Central memory CD8-positive, alpha-beta T cell (primary cell): ENCODE measurements at regions not wholly inside any gene's neighbourhood (a gene's known extent, or its start where the extent isn't known, plus 50 kb on each side); places are given as distances from the start of the nearest gene placed in this dataset.
"Not testable (repeated sequence)": the region's sequence is repeated elsewhere in the genome, so short reads cannot be mapped to it uniquely, and the experiment has no call there.

ENCODE experiments used
- ATAC-seq: fragments of 150-1000 bp; cut with Tn5 transposase; replicated peaks from 2 replicates; pipeline ENCODE4 v1.10.0; 2022; ENCODE audit warnings: mild to moderate bottlenecking, moderate FRiP score, moderate number of reproducible peaks; ENCODE audit not compliant: poor library complexity, severe bottlenecking; ENCODE audit errors: extremely low read depth
- DNase-seq, 2 donors: peaks; one replicate each; pipeline ENCODE4 v3.0.0; 2021; ENCODE audit warnings: low spot score in 2 of 2
- H3K27ac Mint-ChIP-seq: one replicate; pipeline ENCODE4 v1.8.0; 2022; ENCODE audit warnings: low read depth, mild to moderate bottlenecking, moderate library complexity, mixed read lengths
- H3K27me3 Mint-ChIP-seq: one replicate; pipeline ENCODE4 v1.8.0; 2022; ENCODE audit warnings: mixed read lengths
- H3K36me3 Mint-ChIP-seq: one replicate; pipeline ENCODE4 v1.8.0; 2022; ENCODE audit warnings: mild to moderate bottlenecking, moderate library complexity, mixed read lengths; ENCODE audit not compliant: insufficient read depth
- H3K4me1 Mint-ChIP-seq: one replicate; pipeline ENCODE4 v1.8.0; 2022; ENCODE audit warnings: mixed read lengths
- H3K4me3 Mint-ChIP-seq: one replicate; pipeline ENCODE4 v1.8.0; 2022; ENCODE audit warnings: mild to moderate bottlenecking, moderate library complexity, mixed read lengths
- H3K9me3 Mint-ChIP-seq: one replicate; pipeline ENCODE4 v1.8.0; 2022; ENCODE audit warnings: mixed read lengths

DNA sequence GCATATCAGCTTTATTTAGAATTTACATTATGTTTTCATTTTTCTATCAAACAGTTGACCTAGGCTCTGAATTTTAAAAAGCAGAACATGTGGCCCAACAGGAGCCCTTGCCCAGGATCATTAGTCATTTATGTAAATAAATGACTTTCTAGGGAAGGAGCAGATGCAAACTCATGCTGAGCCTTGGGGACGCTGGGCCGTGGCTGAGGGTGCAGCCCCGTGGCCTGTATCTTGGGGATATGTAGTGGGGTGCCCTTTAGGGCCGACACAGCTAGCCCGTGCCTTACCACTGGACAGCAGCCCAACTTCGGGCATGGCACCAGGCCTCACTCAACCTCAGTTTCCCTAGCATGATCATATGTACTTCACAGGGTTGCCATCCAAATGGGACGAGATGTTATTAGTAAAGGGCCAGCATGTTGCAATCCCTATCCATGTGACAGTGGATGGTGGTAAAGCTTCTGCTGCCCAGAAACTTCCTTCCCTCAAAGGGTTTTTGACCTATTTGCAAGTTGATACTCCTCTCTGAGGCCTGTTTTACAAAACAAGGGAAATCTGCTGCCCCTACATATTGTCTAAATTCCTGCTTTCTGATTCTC lies 357.9 kb downstream of the ANAPC1 start:
- H3K4me3 Mint-ChIP-seq, H3K9me3 Mint-ChIP-seq, DNase-seq, H3K27me3 Mint-ChIP-seq, ATAC-seq, H3K36me3 Mint-ChIP-seq, H3K27ac Mint-ChIP-seq, H3K4me1 Mint-ChIP-seq: not testable (repeated sequence)

DNA sequence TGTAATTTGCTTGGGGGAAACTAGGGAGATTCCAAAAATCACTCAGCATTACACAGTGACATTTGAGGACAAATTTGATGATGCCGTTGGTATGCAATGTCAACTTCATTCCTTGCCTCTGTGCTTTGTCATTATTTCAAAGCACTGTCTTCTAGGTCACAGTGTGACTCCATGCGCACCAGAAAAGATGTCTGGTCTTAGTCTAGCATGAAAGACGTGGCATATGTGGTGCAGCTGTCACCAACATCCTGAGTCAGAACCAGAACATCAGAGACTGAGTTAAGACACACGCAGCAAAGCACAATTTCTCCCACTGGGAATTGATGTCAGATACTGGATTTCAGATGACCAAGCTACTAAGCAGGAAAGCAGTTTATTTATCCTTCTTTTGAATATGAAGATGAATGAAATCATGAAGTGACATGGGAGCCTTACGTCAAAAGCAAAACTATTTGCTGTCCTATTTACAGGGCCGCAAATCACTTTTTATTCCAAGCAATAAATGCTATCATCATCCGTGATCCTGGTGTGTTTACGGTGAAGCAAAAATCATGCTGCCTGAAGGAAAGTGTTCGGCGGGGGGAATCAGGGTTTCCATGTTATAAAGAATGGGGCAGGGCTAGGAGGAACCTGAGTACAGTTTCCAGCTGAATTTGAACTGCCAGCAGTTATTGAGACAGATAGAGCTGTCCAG lies 356.1 kb downstream of the ANAPC1 start:
- not testable (repeated sequence) for H3K4me1 Mint-ChIP-seq, H3K27ac Mint-ChIP-seq, DNase-seq, H3K36me3 Mint-ChIP-seq, H3K27me3 Mint-ChIP-seq, H3K4me3 Mint-ChIP-seq, H3K9me3 Mint-ChIP-seq
- peak; percentile 55 for ATAC-seq

DNA sequence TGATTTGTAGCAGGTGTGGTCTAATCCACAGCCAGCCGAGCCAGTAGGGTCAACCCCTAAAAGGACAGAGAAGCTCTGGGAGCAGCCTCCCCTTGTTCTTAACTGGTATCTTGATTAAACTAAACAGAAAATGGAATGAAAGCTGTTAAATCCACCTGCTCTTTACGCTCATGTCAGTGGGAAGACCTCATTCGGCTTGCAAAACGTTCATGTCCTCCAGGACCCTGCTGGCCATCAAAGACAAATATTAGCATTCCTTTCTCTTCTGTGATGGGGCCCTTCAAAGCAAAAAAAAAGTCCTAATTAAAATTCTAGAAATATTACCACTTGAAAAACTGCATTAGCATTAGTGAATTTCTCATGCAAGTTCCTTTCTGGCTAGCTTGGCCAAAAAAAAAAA lies 355.0 kb downstream of the ANAPC1 start:
- H3K9me3 Mint-ChIP-seq, H3K4me1 Mint-ChIP-seq, H3K4me3 Mint-ChIP-seq, ATAC-seq, DNase-seq, H3K27ac Mint-ChIP-seq, H3K27me3 Mint-ChIP-seq, H3K36me3 Mint-ChIP-seq: not testable (repeated sequence)

DNA sequence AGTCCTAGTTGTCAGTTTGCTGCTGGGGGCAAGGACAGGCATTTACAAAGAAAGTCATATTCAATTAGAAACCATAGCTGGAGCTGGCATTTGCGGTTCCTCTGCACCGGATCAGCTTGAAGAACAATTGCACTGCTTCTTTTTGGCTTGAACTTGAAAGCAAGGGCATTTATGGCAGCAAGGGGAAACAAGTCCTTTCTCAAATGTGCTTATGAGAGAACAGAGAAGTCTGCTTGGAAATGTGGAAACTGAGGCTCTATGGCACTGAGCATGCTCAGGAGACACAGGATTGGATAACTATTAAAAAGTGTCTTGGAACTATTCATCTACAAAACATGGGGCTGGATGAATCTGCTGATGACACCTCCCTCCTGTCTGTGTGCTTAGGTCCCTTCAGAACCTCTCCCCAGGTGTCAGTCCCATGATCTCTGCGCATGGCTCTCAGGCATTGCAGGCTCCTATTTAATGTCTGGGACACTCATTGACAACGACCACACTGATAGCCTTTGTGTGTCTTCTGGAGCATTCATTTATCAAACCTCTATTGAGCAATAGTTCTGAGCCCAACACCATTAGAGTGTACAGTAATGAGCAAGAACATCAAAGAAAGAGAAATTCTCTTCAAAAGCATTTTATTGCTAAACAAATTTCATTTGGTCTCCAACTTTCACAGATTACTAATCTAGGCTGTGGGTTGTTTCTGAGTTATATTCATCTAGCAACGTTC lies 353.6 kb downstream of the ANAPC1 start:
- H3K27me3 Mint-ChIP-seq, H3K27ac Mint-ChIP-seq, H3K9me3 Mint-ChIP-seq, DNase-seq, H3K36me3 Mint-ChIP-seq, H3K4me3 Mint-ChIP-seq, ATAC-seq: not testable (repeated sequence)
- peaks cover 16% of the 10 kb centered on the region for H3K4me1 Mint-ChIP-seq

DNA sequence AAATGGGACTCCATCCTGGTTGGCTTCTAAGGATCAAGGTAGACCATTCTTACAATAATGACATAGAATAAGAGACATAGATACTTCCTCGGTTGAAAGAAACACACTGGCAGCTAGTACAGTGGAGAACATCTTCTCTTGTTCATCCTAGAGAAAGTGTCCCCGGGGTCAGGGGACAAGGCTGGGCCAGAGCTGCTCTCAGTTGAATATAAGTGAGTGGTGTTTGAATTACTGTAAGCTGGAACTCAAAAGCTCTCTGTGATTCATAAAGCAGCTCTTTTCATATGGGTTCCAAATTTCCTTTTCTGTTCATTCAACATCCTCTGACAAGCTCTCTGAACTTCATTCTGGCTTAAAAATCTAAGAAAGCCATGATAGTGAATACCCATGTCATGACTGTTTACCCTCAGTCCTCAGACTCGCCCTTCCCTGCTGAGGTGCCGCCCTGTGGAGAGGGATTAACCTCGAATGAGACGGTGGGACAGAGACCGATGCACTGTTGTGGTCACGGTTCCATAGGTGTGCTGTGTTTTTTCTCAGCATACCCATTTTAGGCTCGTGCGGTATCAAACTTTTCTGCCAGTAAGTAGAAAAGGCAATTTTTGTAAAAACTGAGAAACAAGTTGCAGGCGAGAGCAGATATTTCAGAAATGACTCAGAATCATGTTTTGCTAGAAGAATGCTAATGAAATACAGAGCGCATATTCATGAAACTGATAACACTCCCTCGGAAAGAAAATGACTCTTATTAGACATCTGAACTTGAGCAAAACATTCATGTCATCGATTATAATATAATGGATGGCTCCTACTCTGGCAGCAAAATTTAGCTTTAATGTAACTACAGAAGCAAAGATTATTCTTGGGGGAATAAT lies 351.1 kb downstream of the ANAPC1 start:
- not testable (repeated sequence) for H3K27ac Mint-ChIP-seq, DNase-seq, H3K36me3 Mint-ChIP-seq, H3K9me3 Mint-ChIP-seq, H3K4me3 Mint-ChIP-seq, H3K27me3 Mint-ChIP-seq
- ATAC-seq, result peak; percentile 50
- H3K4me1 Mint-ChIP-seq, result peaks cover 19% of the 10 kb centered on the region

DNA sequence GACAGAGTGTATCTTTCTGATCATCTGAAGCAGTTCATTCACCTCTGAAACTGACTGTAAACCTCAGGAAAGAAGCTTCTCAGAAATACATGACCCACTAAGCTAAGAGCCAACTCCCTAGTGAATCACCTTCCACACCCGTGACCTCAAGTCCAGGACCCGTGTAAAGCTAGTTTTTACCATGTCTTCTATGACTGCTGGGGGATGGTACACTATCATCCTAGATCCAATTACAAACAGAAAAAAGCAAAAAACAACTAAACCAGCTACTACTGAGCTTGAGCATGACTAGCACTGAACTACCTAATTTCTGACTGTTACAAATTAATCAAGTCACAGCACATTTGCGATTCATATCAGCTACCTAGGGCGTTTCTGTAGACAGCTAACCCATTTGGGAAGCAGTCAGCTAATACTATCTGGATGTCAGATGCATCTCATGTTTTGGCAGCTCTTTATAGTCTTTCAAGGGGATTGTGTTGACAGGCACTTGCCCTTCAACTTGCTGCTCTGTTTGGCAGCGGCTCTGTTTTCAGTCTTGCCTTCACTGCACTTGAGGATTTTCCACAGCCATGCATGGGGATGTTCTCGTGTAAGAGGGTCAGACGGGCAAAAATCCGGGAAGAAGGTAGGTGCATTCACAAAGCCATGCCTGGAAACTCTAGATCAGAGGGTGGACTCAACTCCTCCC lies 350.3 kb downstream of the ANAPC1 start:
- H3K9me3 Mint-ChIP-seq, H3K36me3 Mint-ChIP-seq, DNase-seq, H3K27me3 Mint-ChIP-seq: not testable (repeated sequence)
- Mint-ChIP-seq H3K4me3 (peak overlapping the region; percentile 23), H3K27ac (peak overlapping the region; percentile 30), H3K4me1 (peaks cover 19% of the 10 kb centered on the region)
- ATAC-seq, result peak; percentile 44

DNA sequence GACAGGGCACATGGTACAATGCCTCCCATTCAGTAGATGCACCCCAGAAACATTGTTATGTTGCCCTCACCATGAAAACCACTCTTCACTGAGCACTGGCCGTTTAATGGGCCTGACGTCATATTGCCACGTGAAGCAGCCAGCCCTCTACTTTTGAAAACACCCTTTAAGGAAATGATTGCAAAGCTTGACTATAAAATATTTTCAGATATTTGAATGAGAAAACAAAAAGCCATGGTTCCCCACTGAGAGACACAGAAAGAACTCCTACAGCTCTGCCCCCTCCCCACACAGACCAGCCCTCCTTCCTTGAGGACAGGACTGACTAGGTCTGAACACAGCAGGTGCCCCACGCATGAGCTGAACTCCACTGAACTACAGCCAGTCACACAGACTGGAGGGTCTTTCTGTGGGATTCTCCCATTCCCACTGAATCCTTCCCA lies 349.1 kb downstream of the ANAPC1 start:
- Mint-ChIP-seq H3K9me3 (no peaks in the 10 kb centered on the region), H3K36me3 (no peaks in the 10 kb centered on the region), H3K4me3 (peak overlapping the region; percentile 68), H3K27ac (no peak overlapping the region), H3K4me1 (peaks cover 19% of the 10 kb centered on the region), H3K27me3 (no peaks in the 10 kb centered on the region)
- no peak for ATAC-seq
- no peak for DNase-seq

DNA sequence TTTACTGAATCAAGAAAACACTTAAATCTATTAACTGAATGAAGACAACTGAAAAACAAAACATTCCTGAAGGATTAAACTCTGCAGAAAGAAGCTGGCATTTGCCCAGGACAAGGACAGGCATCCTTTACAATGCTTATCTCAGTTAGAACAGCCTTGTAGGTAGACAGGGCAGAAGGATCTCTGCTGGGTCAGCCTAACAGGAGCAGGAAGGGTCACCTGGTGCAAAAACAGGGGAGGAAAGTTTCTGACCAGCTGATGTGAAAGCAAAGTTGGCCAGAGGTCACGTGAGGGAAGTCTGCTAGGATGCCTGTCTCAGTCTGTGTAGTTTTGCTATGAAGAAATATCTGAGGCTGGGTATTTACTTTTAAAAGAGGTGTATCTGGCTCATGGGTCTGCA lies 348.6 kb downstream of the ANAPC1 start:
- no peak for ATAC-seq
- Mint-ChIP-seq H3K4me3 (no peak overlapping the region), H3K9me3 (no peaks in the 10 kb centered on the region), H3K4me1 (peaks cover 19% of the 10 kb centered on the region), H3K36me3 (no peaks in the 10 kb centered on the region), H3K27me3 (no peaks in the 10 kb centered on the region), H3K27ac (no peak overlapping the region)
- no peak for DNase-seq

DNA sequence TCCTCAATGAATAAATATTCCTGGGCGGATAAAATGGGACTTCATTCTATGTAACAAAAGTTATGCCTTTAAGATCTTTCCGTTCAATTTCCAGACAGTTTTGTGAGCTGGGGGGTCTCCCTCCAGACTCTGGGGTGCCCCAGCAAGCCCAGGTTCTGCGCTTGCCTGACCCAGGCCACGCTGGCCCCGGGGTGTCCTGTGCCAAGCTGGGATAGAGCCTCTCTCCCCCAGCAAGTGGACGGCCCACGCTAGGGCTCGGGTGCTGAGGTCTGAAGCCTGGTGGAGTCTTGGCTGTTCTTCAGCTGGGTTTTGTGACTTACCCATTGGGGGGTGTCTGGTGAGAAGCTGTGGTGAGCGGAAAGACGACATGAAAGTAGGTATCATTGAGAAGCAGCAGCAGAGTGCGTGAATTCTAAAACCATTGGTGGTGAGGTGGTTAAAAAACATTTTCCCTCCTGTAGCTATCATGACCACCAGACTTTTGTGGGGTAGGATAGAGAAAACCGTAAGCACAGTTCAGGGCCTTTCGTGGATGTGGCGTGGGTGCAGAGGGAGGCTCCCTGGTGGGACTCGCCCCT lies 346.8 kb downstream of the ANAPC1 start:
- Mint-ChIP-seq H3K9me3 (no peaks in the 10 kb centered on the region), H3K4me1 (peaks cover 19% of the 10 kb centered on the region), H3K4me3 (no peak overlapping the region), H3K27ac (no peak overlapping the region), H3K36me3 (no peaks in the 10 kb centered on the region), H3K27me3 (no peaks in the 10 kb centered on the region)
- DNase-seq, result no peak
- ATAC-seq, result no peak

DNA sequence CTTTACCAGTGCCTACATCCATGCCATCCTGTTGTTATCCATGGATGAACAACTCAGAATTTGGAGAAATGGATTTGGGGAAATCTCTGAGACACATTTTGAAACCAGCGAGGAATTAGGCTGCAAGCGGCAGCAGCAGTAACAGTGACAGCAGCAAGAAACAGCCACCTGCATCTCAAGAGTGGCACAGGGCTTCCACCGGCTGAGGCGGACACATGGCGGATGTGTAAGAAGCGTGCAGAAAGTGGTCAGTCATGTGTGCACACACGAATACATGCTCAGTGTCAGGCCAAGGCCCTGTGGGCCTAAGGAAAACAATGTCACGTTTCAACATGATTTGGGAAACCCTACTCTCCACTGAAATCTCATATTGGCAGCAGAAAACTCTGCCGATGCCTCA lies 344.0 kb downstream of the ANAPC1 start:
- not testable (repeated sequence) for H3K27ac Mint-ChIP-seq, DNase-seq, H3K4me1 Mint-ChIP-seq

DNA sequence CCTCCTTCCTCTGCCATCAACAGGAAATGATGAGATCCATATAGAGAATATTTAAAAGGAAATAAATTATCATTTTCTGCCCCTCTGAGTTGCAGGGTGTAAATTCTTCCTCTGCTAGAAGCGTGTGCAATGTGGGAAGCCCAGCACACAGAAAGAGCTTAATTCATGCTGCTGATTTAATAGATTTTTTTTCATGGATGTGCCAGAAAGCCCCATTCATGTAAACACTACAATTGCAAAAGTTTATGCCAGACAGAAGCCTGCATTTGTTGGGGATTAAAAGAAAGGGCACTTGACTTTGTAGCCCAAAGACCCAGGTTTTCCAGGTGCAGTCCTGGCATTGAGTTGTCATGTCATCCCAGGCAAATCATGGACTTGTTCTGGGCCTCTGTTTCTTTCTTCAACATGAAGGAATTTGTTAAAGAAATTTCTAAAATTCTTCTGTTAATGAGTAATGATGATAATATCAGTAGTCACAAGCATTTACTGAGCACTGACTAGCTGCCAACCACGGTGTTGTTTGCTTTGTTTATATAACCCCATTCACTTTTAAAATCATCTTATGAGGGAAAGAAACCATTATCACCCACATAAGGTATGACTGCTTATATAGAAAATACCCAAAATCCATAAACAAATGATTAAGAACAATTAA lies 341.7 kb downstream of the ANAPC1 start:
- DNase-seq, ATAC-seq, H3K4me1 Mint-ChIP-seq, H3K27me3 Mint-ChIP-seq, H3K4me3 Mint-ChIP-seq, H3K36me3 Mint-ChIP-seq, H3K27ac Mint-ChIP-seq, H3K9me3 Mint-ChIP-seq: not testable (repeated sequence)

More for the DNA sequence above, 344.0 kb downstream of the ANAPC1 start:
- H3K36me3 Mint-ChIP-seq, ATAC-seq, H3K9me3 Mint-ChIP-seq, H3K27me3 Mint-ChIP-seq, H3K4me3 Mint-ChIP-seq: not testable (repeated sequence)
